DMS153 treated with DMSO at 0.1 percent for 48 hours (cell line): ENCODE measurements at regions not wholly inside any gene's neighbourhood (a gene's known extent, or its start where the extent isn't known, plus 50 kb on each side); places are given as distances from the start of the nearest gene placed in this dataset.

Source experiments
- DNase-seq: peaks from one replicate; lab custom pipeline; 2025; ENCODE audit not compliant: unreplicated experiment; lab: John Stamatoyannopoulos, UW

DNA sequence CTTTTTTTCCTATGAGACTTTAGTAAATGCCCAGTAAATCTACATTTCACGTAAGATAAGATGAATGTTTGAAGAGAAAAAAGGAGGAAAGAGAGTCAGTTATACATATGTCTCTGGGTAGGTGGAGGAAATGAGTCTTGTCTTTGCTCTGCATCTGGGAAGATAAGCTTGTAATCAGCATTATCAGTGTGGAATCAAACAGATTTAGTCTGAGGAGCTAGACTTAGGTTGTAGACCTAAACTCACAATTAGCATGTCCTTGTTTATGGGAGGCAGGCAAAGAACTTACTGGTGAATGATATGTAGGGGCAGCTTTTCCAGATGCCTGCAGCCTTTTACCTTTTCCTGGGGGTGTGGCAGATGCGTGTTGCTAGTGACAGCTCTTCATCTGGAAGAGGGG lies 962.3 kb downstream of the TBC1D22A start:
- no peak for DNase-seq

DNA sequence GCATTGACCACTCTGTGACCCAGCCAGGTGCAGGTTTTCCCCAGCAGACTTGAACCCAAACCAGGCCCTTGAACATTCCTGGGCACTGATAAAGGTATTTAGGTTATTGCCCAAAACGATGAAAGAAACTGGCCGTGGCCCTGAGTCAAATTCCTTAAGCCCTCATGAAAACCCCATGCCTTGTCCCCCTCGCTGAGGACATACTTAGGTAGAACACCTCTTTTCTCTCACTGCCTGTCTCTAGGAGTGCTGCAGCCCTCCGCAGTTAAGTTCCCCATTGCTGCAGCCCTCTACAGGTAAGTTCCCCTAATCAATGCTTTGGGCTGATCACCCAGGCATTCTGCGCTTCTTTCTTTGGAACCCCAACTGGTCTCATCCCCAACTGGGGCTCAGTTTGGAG lies 961.6 kb downstream of the TBC1D22A start:
- DNase-seq = no peak

DNA sequence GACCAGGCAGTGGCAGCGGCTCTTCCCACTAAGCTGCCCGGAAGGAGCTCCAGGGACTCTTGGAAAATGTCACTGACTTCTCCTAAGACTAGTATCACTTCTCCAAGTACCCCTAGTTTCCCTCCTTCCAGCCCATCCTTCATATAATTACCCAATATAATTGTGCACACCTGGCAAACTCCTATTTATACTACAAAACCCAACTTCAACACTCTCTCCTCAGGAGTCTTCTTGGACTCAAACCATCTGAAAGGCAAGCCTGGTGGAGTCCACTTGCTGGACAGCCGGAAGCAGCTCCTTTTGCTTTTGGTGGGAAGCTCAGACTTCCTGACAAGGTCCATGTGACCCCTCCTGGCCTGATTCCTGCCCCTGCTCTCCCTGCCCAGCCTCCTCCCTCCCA lies 955.9 kb downstream of the TBC1D22A start:
- DNase-seq = no peak

DNA sequence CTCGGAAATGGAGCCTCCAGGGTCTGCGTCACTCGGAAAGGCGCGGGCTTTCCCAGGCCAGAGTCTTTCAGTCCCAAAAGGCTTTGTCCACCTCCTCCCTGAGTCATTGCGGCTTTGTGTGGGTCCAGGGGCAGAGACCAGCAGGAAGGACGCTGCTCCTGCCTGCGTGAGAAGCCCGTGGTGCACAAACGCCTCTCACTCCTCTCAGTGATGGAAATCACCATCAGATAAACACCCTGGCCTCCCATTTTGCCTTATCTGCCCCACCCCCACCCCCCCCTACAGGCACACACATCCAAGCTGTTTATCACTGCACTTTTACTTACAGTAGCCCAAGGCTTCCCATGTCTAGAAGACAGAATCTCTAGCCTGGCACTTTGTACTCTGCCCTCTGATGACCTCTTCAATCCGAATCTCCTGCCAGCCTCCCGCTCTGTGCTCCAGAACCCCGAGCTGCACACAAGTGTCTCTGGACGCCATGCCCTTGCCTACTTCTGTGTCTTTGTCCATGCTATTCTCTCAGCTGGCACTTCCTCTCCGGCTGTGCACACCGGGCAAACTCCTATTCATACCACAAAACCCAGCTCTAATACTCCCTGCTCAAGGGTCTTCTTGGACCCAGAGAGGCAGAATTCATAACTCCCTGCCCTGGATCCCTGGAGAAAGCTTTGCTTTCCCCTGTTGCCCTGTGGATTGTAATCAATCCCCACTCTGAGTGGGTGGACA lies 954.6 kb downstream of the TBC1D22A start:
- DNase-seq = no peak

DNA sequence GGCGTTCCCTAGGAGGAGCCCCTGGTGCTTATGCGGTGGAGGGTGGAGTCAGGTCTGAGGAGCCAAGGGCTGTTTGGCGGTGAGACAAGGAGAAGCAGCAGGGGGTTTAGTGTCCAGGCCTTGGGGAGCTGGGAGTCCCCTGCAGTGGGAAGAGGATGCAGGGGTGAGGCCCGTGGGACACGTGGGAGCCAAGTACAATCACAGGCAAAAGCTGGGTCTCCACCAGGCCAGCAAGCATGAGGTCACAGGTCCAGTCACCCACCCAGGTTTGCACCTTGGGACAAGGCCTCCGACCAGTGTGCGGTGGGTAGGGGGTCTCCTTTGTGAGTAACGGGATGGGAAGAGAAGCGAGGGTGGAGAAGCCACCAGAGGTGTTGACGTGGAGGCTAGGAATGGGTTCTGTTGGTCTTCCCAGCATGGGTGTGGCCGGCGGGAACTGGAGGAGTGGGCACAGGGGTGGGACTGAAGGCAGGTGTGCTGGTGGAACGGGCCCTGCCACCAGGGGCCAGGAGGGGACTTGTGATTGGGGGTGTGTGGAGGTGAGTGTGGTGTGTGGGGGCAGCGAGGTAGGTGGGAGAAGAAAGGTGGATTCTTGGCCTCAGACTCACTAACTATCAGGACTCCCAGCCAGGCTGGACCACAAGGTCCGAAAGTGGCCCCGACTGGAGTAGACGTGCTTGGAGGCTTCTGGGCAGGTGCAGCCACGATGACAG lies 953.6 kb downstream of the TBC1D22A start:
- no peak for DNase-seq

DNA sequence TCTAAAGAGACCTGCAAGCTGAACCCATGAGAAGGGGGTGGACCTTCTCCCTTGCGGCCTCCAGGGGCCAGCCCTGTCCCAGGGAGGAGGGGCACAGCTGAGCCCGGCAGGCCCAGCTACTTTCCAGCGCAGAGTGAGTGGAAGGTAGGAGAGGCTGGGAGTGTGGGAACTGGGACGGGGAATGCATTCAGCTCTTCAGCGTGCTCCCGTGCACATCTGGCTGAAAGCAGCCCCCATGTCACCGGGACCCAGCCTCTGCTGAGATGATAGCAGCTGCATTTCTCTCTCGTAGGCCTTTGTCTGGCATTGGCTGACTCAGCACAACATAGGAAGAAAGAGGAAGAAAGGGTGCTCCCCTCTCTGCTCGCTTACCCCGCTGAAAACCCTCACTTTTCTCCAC lies 951.5 kb downstream of the TBC1D22A start:
- DNase-seq = no peak

DNA sequence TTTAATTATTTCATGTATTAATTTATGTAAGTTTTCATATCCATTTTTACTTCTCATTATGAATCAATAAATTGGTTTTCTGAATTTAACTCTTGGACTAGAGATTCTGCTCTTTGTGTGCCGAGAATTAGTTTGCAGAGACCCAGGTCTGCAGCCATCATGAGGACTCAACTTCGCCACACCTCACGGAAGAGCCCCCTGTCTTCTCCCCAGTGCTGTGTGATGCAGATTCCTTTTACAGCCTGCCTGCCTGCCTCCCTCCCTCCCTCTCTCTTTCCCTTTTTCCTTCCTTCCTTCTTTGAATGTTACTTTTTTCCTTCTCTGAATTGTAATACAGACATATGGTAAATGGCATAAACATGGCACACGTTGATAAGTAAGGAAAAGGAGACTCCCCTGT lies 947.7 kb downstream of the TBC1D22A start:
- DNase-seq = no peak

DNA sequence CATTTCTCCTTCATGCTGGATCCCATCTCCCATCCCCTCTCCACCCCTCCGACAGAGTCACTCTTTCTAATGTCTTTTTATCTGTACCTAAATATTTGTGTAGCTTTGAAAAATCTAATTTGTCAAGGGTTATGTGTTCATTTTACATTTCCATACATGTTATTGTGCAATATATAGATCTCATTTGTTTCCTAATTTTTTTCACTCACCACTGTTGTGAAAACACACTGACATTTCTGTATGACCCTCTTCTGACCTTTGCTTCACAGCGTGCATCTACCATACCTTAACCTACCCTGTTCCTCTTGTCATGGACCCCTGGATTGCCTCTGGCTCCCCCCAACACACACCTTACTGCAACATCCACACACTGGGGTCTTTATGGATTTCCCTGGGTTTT lies 942.9 kb downstream of the TBC1D22A start:
- DNase-seq = no peak

DNA sequence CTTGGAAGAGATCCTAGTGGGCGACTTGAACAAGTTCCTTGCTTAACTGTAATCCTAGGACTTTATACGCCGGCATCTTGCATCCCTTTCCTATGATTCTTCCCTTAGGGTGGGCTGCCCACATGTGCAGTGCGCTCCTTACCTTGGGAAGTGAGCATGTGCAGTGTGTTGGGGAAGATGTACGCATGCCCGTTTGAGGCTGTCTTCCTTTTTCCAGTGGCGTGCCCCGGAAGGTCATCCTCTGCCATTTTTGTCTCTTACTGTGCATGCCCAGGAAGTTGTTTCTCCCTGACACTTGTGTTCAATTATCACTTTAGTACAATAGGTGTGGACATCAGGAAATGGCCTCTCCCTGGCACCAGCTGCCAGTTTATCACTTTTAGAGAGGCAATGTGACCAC lies 936.5 kb downstream of the TBC1D22A start:
- no peak for DNase-seq

DNA sequence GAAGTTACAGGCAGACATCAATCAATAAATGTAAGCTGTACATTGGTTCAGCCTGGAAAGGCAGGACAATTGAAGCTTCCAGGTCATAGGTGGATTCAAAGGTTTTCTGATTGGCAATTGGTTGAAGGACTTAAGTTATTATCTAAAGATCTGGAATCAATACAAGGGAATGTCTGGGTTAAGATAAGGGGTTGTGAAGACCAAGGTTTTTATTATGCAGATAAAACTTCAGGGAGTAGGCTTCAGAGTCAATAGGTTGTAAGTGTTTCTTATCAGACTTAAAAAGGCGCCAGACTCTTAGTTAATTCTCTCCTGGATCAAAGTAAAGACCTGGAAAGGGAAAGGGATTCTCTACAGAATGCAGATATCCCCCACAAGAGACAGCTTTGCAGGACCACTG lies 935.4 kb downstream of the TBC1D22A start:
- DNase-seq = no peak

DNA sequence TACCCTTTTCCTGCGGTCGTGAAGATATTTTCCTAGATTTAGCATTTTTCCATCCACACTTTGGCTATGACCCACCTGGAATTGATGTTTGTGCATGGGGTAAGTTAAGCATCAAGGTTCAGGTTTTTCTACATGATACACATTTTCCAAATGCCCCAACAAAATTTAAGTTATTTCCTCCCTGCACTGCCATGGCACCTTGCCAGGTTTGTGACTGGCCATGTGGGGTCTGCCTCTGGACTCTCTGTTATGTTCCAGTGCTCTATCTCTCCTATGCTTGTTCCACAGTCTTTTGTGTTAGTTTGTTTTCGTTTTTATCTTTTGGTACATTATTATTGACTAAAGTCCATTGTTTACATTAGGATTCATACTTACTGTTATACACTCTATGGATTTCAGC lies 934.3 kb downstream of the TBC1D22A start:
- no peak for DNase-seq

DNA sequence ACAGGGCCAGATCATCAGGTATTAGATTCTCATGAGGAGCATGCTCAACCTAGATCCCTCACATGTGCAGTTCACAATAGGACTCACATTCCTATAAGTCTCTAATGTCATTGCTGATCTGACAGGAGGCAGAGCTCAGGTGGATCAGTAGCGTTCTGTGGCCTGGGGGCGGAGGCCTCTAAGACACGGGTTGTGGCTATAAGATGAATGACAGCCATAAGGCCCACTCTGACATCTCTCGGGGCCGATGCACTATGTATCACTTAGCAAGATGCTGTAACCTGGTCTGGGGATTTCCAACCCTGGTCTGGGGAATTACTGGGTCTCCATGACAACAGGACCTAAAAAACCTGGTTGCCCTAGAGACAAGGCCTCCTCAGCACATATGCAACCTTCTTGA lies 932.7 kb downstream of the TBC1D22A start:
- DNase-seq = no peak

DNA sequence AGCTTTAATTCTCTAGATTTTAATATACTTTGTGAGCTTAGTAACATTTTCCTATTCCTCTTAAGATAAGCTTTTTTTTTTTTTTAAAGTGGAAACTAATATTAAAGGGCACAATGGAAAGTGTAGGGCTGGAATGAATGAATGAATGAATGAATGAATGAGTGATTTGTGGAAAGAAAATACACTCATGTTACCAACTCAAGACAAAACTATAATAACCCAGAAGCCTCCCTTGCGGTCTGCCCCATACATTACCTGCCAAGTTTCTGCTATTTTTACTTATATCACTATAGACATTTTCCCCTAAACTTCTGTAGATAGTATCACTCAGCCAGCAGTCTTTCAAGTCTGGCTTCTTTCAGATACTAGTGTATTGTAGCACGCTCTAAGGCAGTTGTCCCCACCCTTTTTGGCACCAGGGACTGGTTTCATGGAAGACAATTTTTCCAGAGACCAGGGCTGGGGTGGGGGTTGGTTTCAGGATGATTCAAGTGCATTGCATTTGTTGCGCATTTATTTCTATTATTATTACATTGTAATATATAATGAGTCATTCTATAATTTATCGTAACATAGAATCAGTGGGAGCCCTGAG lies 932.2 kb downstream of the TBC1D22A start:
- DNase-seq = no peak

DNA sequence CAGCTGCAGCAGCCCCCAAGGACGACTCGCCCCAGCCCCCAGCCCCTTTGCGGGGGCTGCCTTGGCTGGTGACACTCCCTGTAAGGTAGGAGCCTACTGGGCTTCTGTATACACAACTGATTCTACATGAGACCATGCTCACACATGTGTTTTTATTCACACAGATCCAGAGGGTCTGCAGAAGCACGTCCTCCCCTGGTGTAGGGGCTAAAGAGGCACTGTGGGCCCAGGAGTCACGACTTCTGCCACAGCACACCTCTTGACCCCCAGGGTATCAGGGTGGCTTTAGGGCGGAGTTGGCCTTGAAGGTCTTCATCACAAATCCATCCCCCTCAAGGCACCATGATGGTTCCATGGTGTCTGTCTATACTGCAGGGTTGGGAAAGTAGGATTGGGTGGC lies 931.2 kb downstream of the TBC1D22A start:
- no peak for DNase-seq

DNA sequence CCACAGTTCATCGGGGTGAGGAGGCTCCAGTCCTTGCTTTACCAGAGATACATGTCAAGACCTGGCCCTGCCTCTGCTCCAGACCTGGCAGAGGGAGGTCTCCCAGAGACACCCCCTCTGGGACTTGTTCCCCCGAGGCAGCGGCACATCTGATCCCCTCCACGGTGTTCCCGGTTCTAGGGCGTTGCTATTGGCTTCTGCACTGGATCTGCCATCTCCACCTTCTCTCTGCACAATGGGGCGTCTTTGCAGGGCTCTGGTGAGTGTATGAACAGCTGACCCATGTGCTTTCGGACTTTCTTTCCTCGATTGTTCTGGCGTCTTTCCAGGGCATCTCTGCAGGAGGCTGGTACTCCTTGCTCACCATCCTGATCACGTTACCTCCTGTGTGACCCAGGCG lies 930.4 kb downstream of the TBC1D22A start:
- no peak for DNase-seq

DNA sequence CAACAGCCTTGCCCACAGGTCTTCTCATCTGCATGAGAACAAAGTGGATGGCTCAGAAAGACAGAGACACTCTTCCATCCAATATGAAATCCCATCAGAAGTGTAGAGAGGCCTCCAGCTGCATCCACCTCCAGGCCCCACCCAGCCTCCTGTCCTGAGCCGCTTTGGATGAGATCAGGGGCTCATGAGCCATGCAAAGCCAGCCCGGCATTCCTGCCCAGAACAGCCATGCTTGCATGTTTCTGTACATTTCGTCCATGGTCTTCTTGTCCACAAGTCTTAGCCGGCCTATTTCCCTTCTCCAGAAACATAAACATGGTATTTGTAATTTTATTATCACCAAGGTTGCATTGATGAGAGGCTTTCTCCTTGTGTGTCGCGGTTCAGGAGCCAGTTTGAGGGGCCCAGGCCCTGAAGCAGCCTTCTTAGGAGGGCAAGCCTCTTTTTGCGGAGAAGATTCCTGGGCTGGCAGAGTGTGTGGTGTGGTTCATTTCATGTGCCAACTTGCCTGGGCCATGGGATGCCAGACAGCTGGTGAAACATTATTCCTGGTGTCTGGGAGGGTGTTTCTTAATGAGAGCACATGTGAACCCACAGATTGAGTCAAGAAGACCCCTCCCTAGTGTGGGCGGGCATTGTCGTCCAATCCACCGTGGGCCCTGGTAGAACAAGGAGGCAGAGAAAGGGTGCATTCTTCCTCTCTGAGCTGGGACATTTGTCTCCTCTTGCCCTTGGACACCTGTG lies 928.9 kb downstream of the TBC1D22A start:
- DNase-seq = no peak

DNA sequence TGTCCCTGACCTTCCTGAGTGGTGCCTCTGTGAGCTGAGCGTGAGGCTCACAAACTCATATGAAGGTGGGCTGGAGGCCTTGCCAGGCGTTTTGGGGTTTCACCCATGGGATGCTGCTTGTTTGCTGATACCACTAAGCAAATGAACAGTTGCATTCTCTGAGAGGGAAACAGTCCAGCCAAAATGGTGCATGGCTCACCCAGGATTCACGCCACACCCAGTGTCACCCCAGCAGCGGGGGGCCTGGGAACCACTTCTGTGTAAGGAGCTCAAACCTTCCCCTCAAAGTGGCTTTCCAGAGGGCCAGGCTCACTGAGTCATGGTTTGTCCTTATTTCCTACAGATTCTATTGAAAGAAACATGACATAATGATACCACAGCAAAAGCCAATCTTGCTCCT lies 928.1 kb downstream of the TBC1D22A start:
- DNase-seq = no peak

DNA sequence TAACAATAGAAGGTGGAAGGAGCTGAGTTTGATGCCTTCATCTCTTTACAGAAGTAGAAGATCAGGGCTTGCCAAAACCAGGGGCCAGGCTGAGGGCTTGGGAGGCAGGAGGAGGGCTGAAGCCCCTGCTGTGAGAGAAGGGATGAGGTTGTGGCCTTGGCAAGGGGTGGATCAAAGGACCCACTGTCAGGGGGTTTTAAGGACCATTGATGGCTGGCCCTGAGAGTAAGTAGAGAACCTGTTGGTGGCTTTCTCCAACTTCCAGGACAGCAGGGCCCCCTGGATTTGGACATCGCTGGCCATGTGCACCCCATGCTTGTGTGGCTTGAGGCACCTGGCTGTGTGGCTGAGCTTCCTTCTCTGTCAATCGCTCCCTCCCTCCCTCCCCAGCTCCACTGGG lies 927.7 kb downstream of the TBC1D22A start:
- no peak for DNase-seq

DNA sequence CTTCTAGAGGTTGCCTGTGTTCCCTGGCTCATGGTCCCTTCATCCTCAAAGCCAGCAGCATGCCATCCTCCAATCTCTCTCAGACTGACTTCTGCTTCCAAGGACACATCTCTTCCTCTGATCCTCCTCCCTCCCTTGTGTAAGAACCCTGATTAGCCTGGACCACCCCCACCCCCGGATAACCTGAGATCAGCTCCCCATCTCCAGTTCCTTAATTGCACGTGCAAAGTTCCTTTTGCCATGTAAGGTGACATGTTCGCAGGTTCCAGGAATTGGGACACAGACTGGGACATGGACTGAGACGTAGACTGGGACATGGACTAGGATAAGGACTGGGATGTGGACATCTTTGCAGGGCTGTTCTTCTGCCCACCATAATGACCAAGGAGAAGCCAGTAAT lies 925.3 kb downstream of the TBC1D22A start:
- DNase-seq = no peak

DNA sequence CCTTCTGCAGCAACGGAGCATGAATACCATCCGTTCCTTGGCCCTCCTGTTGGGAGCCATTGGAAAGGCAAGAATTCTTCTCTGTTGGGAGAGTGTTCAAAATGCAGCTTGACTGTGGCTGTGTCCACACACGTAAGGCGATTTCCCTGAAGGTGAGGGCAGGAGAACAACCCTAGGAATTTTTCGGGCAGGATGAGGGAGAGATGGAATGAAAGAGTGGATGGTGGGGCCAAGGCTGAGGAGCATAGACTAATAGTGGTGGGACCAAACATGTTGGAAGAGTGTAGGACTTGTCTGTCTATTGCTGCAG lies 924.9 kb downstream of the TBC1D22A start:
- no peak for DNase-seq

DNA sequence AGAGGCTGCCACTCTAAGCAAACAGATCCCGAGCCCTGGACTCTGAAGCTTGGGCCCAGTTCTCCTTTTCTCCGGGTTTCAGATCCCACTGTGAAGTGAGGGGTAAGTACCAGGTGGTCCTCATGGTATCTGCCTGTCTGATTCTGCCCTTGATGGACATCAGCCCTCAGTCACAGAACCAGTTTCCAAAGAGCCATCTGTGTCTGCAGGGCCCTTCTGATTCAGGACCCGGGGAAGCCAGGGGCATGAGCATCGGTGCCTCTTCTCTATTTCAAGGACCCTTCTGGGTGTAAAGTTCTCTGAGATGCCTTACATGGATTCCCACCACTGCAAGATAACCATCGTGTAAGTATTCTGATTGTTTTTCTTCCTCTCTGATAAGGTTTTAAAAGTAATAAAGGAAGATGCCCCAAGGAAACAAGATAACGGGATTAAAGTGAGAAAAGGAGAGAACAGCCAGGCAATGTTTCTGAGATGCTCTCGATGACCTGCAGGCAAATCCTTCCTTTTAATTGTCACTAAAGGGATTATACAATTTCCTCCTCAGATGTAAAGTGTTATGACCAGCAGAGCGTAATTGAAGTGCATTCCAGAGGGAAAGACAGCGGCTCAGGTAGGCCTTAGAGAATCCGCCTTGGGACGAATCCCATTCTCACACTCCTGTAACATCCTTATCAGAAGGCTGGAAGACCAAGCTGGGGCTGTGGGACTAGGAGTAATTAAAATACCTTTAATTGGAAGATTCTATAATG lies 924.3 kb downstream of the TBC1D22A start:
- no peak for DNase-seq
